HFF-Myc (cell line): ENCODE measurements at regions not wholly inside any gene's neighbourhood (a gene's known extent, or its start where the extent isn't known, plus 50 kb on each side); places are given as distances from the start of the nearest gene placed in this dataset.
A peak's percentile ranks its signal among the peaks of the same experiment; 100 is the strongest.

Source experiments
- DNase-seq: peaks from one replicate; pipeline ENCODE4 v3.0.0-alpha.2; 2011; ENCODE audit warnings: low read depth; ENCODE audit errors: extremely low read depth
- H3K4me3 ChIP-seq: replicated peaks from 2 replicates; pipeline ENCODE4 v1.5.1; 2011; ENCODE audit warnings: low read depth, mild to moderate bottlenecking, control low read depth, low read length
- CTCF ChIP-seq: IDR thresholded peaks from 2 replicates; pipeline ENCODE4 v1.5.1; 2012; ENCODE audit warnings: mild to moderate bottlenecking, low read depth, low read length, control low read depth; ENCODE audit errors: missing control alignments

DNA sequence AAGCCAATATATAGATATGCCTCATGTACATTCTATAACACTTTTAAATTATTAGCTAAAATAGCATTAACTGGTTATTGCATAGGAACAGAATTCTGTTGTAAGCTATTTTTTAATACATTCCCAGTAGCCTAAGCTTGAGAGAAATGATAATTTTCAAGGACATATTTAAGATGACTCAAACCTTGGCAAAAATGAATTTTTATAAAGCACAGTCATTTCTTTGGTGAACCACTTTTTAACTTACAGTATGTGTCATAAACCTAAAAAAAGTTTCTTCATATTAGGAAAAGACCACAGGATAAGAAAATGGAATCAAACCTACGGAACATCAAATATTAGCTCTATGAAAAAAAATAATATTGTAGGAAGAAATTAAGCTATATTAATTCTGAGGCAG is 986.3 kb downstream of the STIM2 start:
- TF ChIP-seq CTCF = no peak
- H3K4me3 ChIP-seq = no peak overlapping the region
- DNase-seq = no peak

DNA sequence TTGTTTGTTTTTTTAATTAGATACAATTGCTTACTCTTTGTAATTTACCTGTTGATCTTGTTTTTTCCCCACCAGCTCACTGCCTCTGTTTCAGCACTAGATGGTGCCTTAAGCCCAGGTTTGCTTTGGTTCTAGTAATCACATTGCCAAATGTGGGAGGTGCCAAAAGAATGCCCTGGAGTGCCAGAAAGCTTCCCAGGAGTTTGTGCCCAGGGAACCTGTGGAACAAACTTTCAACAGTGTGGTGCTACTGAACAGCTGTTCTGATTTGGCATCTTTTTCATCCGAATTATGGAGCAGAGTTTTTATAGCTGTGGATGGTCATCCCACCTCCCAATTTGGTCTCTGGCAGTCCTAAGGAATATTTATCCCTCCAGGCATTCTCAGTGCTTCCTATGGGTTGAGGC is 1000.7 kb downstream of the STIM2 start:
- H3K4me3 ChIP-seq = no peak overlapping the region
- peak; percentile 23 for TF ChIP-seq CTCF
- no peak for DNase-seq

- no peak for TF ChIP-seq CTCF
- no peak for DNase-seq
- no peak overlapping the region for H3K4me3 ChIP-seq
These were observed 1001.2 kb downstream of the STIM2 start for GRCh38 chr4:27861802-27862201.

DNA sequence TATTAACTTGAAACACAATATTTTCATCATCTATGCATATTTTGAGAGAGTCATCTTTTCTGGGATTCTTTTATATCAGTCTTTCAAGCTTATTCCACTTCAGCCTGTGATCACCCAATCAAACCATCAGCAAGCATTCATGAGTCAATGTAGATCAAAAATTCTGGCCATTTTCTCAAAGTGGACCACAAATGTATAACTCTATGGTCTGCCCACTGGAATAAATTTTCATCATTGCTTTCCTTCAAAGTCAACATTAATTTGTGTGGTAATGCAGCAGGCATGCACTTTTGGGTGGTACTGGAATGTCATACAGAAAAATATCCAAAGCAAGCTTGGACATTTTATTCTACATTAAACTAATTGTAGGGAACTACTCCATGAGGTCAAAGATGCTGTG is 1013.0 kb downstream of the STIM2 start:
- no peak for DNase-seq
- H3K4me3 ChIP-seq = no peak overlapping the region
- TF ChIP-seq CTCF = no peak

- DNase-seq = no peak
- TF ChIP-seq CTCF = no peak
- H3K4me3 ChIP-seq = no peak overlapping the region
These were observed 1021.1 kb downstream of the STIM2 start for GRCh38 chr4:27881705-27882104.

GRCh38 chr4:27886120-27886519 is 1025.5 kb downstream of the STIM2 start:
- TF ChIP-seq CTCF = no peak
- no peak overlapping the region for H3K4me3 ChIP-seq
- no peak for DNase-seq

GRCh38 chr4:27887646-27888045 is 1027.0 kb downstream of the STIM2 start:
- H3K4me3 ChIP-seq = no peak overlapping the region
- DNase-seq = no peak
- TF ChIP-seq CTCF = no peak
